T47D (cell line): ENCODE measurements at regions not wholly inside any gene's neighbourhood (a gene's known extent, or its start where the extent isn't known, plus 50 kb on each side); places are given as distances from the start of the nearest gene placed in this dataset.

Experiments
- DNase-seq, 2 experiments: peaks; one replicate each; pipeline versions ENCODE4 v3.0.0 to v3.0.0-alpha.2; 2011 to 2012; ENCODE audit warnings: low read depth in 1 of 2, low spot score in 1 of 2
- JUND ChIP-seq: IDR thresholded peaks from 2 replicates; pipeline ENCODE4 v1.6.1; 2012; ENCODE audit warnings: low read depth
- in situ Hi-C: cut with HindIII; loops from 2 replicates; pipeline ENCODE4 v1.10.0; 2016; ENCODE audit warnings: low sequenced_read_pairs, low pct_unique_long_range_greater_than_20kb

- TF ChIP-seq JUND: no peak
- no peak for DNase-seq
- in situ Hi-C loops: no loop called here
These were observed 147.7 kb downstream of the COG6 start for GRCh38 chr13:39803156-39803555.

- DNase-seq: no peak
- TF ChIP-seq JUND: no peak
- in situ Hi-C loops: no loop called here
These were observed 148.4 kb downstream of the COG6 start for GRCh38 chr13:39803851-39804250.

DNA sequence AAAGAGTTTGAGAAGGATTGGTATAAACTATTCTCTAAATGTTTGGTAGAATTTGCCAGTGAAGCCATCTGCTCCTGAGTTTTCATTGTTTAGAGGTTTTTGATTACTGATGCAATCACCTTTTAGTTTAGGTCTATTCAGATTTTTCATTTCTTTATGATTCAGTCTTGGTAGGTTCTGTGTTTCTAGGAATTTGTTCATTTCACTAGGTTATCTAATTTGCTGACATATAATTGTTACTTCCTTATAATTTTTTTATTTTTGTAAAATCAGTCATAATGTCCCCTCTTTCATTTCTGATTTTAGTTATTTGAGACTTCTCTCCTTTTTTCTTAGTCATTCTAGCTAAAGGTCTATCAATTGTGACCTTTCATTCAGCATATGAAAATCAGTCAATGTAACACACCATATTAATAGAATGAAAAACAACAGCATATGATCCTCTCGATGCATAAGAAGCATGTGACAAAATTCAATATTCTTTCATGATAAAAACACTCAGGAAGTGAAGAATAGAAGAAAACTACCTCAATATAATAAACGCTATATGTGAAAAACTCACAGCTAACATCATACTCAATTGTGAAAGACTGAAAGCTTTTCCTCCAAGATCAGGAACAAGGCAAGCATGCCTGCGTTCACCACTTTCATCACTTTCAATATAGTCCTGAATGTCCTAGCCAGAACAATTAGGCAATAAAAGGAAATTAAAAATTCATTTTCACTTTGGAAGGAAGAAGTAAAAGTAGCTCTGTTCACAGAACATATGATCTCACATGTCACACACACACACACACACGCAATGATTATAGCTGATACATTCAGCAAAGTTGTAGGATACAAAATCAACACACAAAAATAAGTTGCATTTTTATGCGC, 149.1 kb downstream of the COG6 start:
- no peak for TF ChIP-seq JUND
- DNase-seq: no peak
- in situ Hi-C loops: no loop called here

- TF ChIP-seq JUND: no peak
- in situ Hi-C loops: no loop called here
- DNase-seq: no peak
These were observed 154.0 kb downstream of the COG6 start for GRCh38 chr13:39809466-39809865.

- no peak for TF ChIP-seq JUND
- peak in 1 of 2 experiments; percentile 12 for DNase-seq
- in situ Hi-C loops: no loop called here
These were observed 154.8 kb downstream of the COG6 start for GRCh38 chr13:39810091-39810877.

DNA sequence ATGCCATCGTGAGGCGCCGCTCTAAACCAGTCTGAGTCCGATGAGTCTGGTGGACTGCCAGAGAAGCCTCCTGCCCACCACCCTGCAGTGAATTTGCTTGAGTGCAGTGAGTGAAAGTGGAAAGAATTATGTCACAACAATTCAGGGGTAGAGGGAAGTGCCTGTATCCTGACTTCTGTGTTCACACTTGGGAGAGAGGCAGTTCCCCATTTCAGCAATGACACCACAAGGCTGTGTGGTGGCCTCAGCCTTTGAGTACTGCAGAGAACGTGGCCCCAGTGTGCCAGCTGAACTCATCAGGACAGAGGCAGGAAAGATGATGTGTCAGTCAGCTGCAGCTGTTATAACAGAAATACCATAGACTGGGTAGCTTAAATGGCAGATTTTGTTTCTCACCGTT, 155.6 kb downstream of the COG6 start:
- TF ChIP-seq JUND: no peak
- in situ Hi-C loops: no loop called here
- no peak for DNase-seq

DNA sequence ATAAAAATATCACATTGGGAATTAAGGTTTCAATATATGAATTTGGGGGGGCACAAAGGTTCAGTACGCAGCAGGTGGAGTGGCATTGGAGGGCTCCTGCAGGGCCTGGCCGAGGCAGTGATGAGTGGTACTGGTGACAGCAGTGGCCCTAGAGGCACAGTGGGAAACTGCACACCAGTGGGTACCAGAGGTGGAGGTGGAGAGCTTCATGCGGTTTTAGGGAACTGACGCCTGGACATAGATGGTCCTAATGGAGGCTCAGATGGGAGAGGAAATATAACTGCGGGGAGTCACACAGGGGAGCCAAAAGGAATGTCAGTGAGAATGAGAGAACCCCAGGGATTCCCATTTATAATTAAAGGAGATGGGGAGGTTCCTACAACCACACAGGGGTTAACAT, 156.2 kb downstream of the COG6 start:
- TF ChIP-seq JUND: no peak
- in situ Hi-C loops: no loop called here
- DNase-seq: no peak

GRCh38 chr13:39815345-39816111, 160.1 kb downstream of the COG6 start:
- in situ Hi-C loops: no loop called here
- no peak for TF ChIP-seq JUND
- no peak for DNase-seq

DNA sequence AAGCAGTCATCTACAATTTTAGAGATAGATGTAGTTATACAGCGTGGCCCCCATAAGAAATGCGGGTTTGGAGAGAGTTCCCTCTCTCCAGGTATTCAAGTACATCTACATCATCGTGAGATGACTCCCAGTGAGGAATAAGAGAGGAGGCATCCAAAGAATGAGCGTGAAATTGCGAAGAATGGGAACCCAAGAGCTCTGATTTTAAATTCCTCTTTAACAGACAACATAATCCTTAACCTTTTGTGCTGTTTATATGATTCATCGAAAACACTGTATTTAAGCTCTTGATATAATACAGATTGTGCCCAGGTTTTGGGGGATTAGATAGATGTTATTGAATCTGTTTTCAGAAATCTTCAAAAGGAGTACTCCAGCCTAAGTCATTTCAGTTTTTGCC, 161.5 kb downstream of the COG6 start:
- no peak for DNase-seq
- TF ChIP-seq JUND: no peak
- in situ Hi-C loops: no loop called here

DNA sequence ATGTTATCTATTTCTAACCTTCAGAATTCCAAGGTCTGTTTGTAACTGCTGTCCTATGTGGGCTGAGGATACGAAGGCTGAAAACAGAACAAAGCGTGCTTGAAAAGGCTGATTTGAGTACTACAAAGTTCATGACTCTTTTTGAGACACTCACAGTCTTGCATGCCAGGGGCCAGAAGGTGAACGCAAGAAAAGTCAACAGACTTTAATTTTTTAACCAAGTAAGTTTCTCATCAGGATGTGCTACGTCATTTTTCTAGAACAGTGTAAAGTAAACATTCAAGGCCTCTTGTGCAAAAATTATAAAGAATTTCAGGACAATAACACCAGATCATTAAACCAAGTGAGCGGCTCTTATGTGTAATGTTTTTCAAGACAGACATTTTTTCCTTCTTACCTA, 163.5 kb downstream of the COG6 start:
- no peak for TF ChIP-seq JUND
- DNase-seq: no peak
- in situ Hi-C loops: no loop called here

- no peak for DNase-seq
- no peak for TF ChIP-seq JUND
- in situ Hi-C loops: no loop called here
These were observed 165.1 kb downstream of the COG6 start for GRCh38 chr13:39820606-39821005.

DNA sequence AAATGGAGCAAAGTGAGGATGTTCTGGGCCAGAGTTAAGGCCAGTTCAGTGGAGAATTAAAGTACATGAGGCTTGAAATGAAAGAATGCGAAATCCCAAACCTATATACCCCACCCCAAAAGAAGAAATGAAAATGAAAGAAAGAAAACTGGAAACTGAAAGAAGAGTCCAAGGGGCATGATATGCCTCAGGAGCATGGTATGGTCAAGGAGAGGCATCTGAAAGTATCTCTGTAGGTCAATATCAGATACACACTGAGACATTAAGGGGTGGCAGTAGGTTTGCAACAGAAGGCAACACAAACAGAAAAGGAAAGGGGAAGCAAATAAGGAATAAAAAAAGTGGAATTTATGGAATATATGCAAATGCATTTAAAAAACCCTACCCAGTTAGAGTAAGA, 166.5 kb downstream of the COG6 start:
- in situ Hi-C loops: no loop called here
- no peak for DNase-seq
- TF ChIP-seq JUND: no peak

GRCh38 chr13:39822437-39822836, 167.0 kb downstream of the COG6 start:
- TF ChIP-seq JUND: no peak
- in situ Hi-C loops: no loop called here
- DNase-seq: no peak
